SU-DHL-6 (cell line): ENCODE measurements at regions not wholly inside any gene's neighbourhood (a gene's known extent, or its start where the extent isn't known, plus 50 kb on each side); places are given as distances from the start of the nearest gene placed in this dataset.
"Not testable (repeated sequence)": the region's sequence is repeated elsewhere in the genome, so short reads cannot be mapped to it uniquely, and the experiment has no call there.

Experiments used
- H2AFZ ChIP-seq: fragments of 200-600 bp; sonication (generic); 2 replicates; pipeline ENCODE4 v1.6.1; 2014; ENCODE audit warnings: low read depth, mild to moderate bottlenecking, moderate library complexity, mixed read lengths, antibody characterized with exemption, low read length; ENCODE audit not compliant: severe bottlenecking
- H3F3A ChIP-seq: fragments of 200-600 bp; shearing (Covaris generic); 2 replicates; pipeline ENCODE4 v1.6.0; 2016; ENCODE audit warnings: antibody characterized with exemption, mild to moderate bottlenecking; ENCODE audit not compliant: insufficient read depth
- H3K27ac ChIP-seq: fragments of 200-600 bp; sonication (generic); 2 replicates; pipeline ENCODE4 v1.5.1; 2016; ENCODE audit warnings: low read depth, mild to moderate bottlenecking, low read length, moderate library complexity, mixed read lengths
- H3K27me3 ChIP-seq: fragments of 200-600 bp; sonication (generic), shearing (Covaris generic); 2 replicates; pipeline ENCODE4 v1.6.0; 2014; ENCODE audit warnings: mild to moderate bottlenecking, low read length
- H3K36me3 ChIP-seq: fragments of 200-600 bp; sonication (generic); 2 replicates; pipeline ENCODE4 v1.6.1; 2014; ENCODE audit warnings: mild to moderate bottlenecking, low read length, mixed read lengths
- H3K4me2 ChIP-seq: fragments of 300-600, 200-600 bp; shearing (Covaris generic), sonication (generic); 2 replicates; pipeline ENCODE4 v1.6.0; 2014; ENCODE audit warnings: low read length, low read depth, mild to moderate bottlenecking; ENCODE audit not compliant: poor library complexity, severe bottlenecking
- H3K4me3 ChIP-seq: fragments of 200-600 bp; sonication (generic); 2 replicates; pipeline ENCODE4 v1.5.1; 2014; ENCODE audit warnings: antibody characterized with exemption, low read length, mild to moderate bottlenecking, mixed read lengths; ENCODE audit not compliant: insufficient read depth, poor library complexity, severe bottlenecking
- H3K79me2 ChIP-seq: fragments of 200-600 bp; sonication (generic); 2 replicates; pipeline ENCODE4 v1.6.1; 2014; ENCODE audit warnings: mild to moderate bottlenecking, low read length, moderate library complexity; ENCODE audit not compliant: insufficient read depth
- H3K9ac ChIP-seq: fragments of 200-600 bp; sonication (generic); 2 replicates; pipeline ENCODE4 v1.7.0; 2014; ENCODE audit warnings: mild to moderate bottlenecking, low read length
- H3K9me2 ChIP-seq: fragments of 200-600 bp; sonication (generic); replicated peaks from 2 replicates; pipeline ENCODE4 v1.6.1; 2014; ENCODE audit warnings: low read length; ENCODE audit not compliant: insufficient read depth
- H3K9me3 ChIP-seq: fragments of 200-600 bp; sonication (generic); 2 replicates; pipeline ENCODE4 v1.6.1; 2014; ENCODE audit warnings: low read length, mixed read lengths; ENCODE audit not compliant: insufficient read depth
- H4K20me1 ChIP-seq: fragments of 200-600 bp; sonication (generic); 2 replicates; pipeline ENCODE4 v1.6.1; 2014; ENCODE audit warnings: low read depth, mild to moderate bottlenecking, antibody characterized with exemption, low read length, moderate library complexity, mixed read lengths
- EZH2phosphoT487 ChIP-seq: fragments of 200-600 bp; sonication (generic), shearing (Covaris generic); conservative IDR thresholded peaks from 2 replicates; pipeline ENCODE4 v1.6.1; 2018; ENCODE audit warnings: mild to moderate bottlenecking, antibody characterized with exemption, low read length, moderate library complexity, mixed read lengths
- TF ChIP-seq, protein P1 (sequence below): fragments of 200-600 bp; sonication (generic); IDR thresholded peaks from one replicate; pipeline ENCODE4 v1.5.1; 2017; ENCODE audit warnings: antibody characterized with exemption, mild to moderate bottlenecking, low read length, moderate library complexity; ENCODE audit not compliant: insufficient read depth, poor library complexity, severe bottlenecking

DNA sequence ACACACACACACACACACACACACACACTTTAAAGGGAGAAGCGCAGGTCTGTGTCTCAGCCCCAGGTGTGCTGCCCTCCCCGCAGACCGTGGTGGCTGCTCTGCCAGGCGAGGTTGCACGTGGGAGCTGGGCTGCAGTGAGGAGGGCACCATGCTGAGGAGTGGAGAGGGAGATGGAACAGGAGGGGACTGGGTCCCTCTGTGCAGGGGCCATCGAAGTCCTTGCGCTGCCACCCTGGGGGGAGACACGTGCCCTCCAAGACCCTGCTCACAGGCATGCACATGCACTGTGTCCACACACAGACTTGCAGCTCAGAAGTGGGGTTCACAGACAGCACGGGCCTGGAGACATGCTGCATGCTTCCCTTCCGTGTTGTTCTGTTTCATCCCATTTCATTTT, 65.5 kb upstream of the HGFAC start:
- Histone ChIP-seq H3F3A (no peaks in the 10 kb centered on the region), H3K27ac (no peak overlapping the region), H3K9me2 (no peaks in the 10 kb centered on the region), H3K4me2 (no peak overlapping the region), H3K27me3 (0 out of 2 replicates have a peak, but pooled peaks cover 5% of the 10 kb centered on the region), H3K4me3 (no peak overlapping the region), H3K36me3 (no peaks in the 10 kb centered on the region), H3K9ac (no peak overlapping the region), H2AFZ (no peak overlapping the region), H4K20me1 (no peaks in the 10 kb centered on the region), H3K9me3 (peaks cover 13% of the 10 kb centered on the region; the same call in 1 of the 2 replicates), H3K79me2 (no peaks in the 10 kb centered on the region)
- TF ChIP-seq, protein P1, sequence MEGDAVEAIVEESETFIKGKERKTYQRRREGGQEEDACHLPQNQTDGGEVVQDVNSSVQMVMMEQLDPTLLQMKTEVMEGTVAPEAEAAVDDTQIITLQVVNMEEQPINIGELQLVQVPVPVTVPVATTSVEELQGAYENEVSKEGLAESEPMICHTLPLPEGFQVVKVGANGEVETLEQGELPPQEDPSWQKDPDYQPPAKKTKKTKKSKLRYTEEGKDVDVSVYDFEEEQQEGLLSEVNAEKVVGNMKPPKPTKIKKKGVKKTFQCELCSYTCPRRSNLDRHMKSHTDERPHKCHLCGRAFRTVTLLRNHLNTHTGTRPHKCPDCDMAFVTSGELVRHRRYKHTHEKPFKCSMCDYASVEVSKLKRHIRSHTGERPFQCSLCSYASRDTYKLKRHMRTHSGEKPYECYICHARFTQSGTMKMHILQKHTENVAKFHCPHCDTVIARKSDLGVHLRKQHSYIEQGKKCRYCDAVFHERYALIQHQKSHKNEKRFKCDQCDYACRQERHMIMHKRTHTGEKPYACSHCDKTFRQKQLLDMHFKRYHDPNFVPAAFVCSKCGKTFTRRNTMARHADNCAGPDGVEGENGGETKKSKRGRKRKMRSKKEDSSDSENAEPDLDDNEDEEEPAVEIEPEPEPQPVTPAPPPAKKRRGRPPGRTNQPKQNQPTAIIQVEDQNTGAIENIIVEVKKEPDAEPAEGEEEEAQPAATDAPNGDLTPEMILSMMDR = no peak
- TF ChIP-seq EZH2phosphoT487 = no peak

DNA sequence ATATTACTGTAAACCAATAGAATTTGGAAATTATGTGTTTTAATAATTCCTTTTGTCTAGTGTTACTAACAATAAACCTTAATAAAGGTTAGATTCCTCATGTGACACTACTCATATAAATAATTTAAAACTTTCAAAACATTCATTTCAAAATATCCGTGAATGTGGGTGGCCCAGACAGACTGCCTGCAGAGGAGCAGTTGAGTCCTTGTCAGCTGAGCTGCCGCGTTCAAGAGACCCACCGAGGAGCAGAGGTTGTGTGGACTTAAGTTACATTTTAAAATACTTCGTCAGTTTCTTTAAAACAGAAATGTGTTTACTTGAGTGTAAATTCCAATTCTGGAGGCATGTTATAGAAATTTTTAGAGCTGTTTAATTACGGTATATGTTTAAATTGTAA, 64.2 kb upstream of the HGFAC start:
- H3K27ac ChIP-seq = no peak overlapping the region
- TF ChIP-seq, protein P1 = no peak
- H3K9me3 ChIP-seq = peaks cover 13% of the 10 kb centered on the region; the same call in 1 of the 2 replicates
- no peak overlapping the region for H3K4me3 ChIP-seq
- no peaks in the 10 kb centered on the region for H3K9me2 ChIP-seq
- H3K9ac ChIP-seq = no peak overlapping the region
- no peaks in the 10 kb centered on the region for H3K36me3 ChIP-seq
- no peak overlapping the region for H3K4me2 ChIP-seq
- H4K20me1 ChIP-seq = no peaks in the 10 kb centered on the region
- H2AFZ ChIP-seq = no peak overlapping the region
- 0 out of 2 replicates have a peak, but pooled peaks cover 5% of the 10 kb centered on the region for H3K27me3 ChIP-seq
- H3F3A ChIP-seq = no peaks in the 10 kb centered on the region
- no peaks in the 10 kb centered on the region for H3K79me2 ChIP-seq

DNA sequence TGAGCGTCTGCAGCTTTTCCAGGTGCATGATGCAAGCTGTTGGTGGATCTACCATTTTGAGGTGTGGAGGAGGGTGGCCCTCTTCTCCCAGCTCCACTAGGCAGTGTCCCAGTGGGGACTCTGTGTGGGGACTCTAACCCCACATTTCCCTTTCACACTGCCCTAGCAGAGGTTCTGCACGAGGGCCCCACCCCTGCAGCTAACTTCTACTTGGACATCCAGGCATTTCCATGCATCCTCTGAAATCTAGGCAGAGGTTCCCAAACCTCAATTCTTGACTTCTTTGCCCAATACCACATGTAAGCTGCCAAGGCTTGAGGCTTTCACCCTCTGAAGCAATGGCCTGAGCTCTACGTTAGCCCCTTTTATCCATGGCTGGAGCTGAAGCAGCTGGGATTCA, 61.4 kb upstream of the HGFAC start:
- peaks cover 13% of the 10 kb centered on the region; the same call in 1 of the 2 replicates for H3K9me3 ChIP-seq
- not testable (repeated sequence) for H2AFZ ChIP-seq, H3K36me3 ChIP-seq, H3K79me2 ChIP-seq, H4K20me1 ChIP-seq, H3K9me2 ChIP-seq, H3K4me2 ChIP-seq, H3K4me3 ChIP-seq, H3F3A ChIP-seq, H3K27ac ChIP-seq, H3K27me3 ChIP-seq, H3K9ac ChIP-seq

DNA sequence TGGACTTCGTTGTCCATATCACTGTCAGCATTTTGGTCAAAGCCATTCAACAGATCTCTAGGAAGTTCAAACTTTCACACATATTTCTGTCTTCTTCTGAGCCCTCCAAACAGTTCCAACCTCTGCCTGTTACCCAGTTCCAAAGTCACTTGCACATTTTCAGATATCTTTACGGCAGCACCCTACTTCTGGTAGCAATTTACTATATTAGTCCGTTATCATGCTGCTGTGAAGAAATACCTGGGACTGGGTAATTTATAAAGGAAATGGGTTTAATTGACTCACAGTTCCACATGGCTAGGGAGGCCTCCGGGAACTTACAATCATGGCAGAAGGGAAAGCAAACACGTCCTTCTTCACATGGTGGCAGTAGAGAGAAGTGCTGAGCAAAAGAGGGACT, 60.6 kb upstream of the HGFAC start:
- not testable (repeated sequence) for H3K9me2 ChIP-seq, H3K9ac ChIP-seq, H3K79me2 ChIP-seq, H3K4me2 ChIP-seq, H3F3A ChIP-seq, H2AFZ ChIP-seq, H3K36me3 ChIP-seq, H4K20me1 ChIP-seq, H3K27ac ChIP-seq, H3K27me3 ChIP-seq, H3K4me3 ChIP-seq
- H3K9me3 ChIP-seq = peaks cover 13% of the 10 kb centered on the region; the same call in 1 of the 2 replicates
